Memory B cell (primary cell): ENCODE measurements at regions not wholly inside any gene's neighbourhood (a gene's known extent, or its start where the extent isn't known, plus 50 kb on each side); places are given as distances from the start of the nearest gene placed in this dataset.

Experiments used
- ATAC-seq: fragments of 150-1000 bp; cut with Tn5 transposase; 2 replicates; pipeline ENCODE4 v1.10.0; 2021; ENCODE audit warnings: low read depth, mild to moderate bottlenecking, moderate library complexity
- DNase-seq, 2 donors: peaks; one replicate each; pipeline ENCODE4 v3.0.0; 2022; ENCODE audit warnings: low spot score in 2 of 2
- H3K27ac Mint-ChIP-seq: one replicate; pipeline ENCODE4 v1.8.0; 2022; ENCODE audit warnings: mild to moderate bottlenecking, moderate library complexity, mixed read lengths
- H3K27me3 Mint-ChIP-seq: one replicate; pipeline ENCODE4 v1.8.0; 2022; ENCODE audit warnings: mixed read lengths
- H3K36me3 Mint-ChIP-seq: one replicate; pipeline ENCODE4 v1.8.0; 2022; ENCODE audit warnings: mild to moderate bottlenecking, mixed read lengths
- H3K4me1 Mint-ChIP-seq: one replicate; pipeline ENCODE4 v1.8.0; 2022; ENCODE audit warnings: mixed read lengths
- H3K4me3 Mint-ChIP-seq: one replicate; pipeline ENCODE4 v1.8.0; 2022; ENCODE audit warnings: mild to moderate bottlenecking, moderate library complexity, mixed read lengths
- H3K9me3 Mint-ChIP-seq: one replicate; pipeline ENCODE4 v1.8.0; 2022; ENCODE audit warnings: mixed read lengths

DNA sequence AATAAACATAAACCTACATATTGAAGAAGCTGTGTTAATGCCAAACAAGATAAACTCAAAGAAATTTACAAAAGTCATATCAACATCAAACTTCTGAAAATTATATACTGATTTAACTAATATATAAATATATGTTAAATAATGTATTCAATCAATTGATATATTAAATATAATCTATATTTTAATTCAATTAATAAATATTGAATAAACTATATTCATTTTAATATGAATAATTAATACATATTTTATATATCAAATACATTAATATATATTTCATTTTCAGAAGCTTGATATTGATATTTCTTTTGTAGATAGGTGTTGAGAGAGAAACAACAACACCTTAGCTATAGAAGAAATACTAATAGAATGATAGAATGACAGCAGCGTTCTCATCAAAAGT lies 768.1 kb downstream of the MECOM start:
- no peak for ATAC-seq
- DNase-seq = no peak
- peaks cover 11% of the 10 kb centered on the region for H3K9me3 Mint-ChIP-seq
- H3K36me3 Mint-ChIP-seq = no peaks in the 10 kb centered on the region
- no peaks in the 10 kb centered on the region for H3K4me1 Mint-ChIP-seq
- H3K27me3 Mint-ChIP-seq = no peaks in the 10 kb centered on the region
- no peak overlapping the region for H3K27ac Mint-ChIP-seq
- H3K4me3 Mint-ChIP-seq = no peak overlapping the region

- Mint-ChIP-seq H3K9me3 (peaks cover 11% of the 10 kb centered on the region), H3K4me3 (no peak overlapping the region), H3K4me1 (no peaks in the 10 kb centered on the region), H3K27ac (no peak overlapping the region), H3K27me3 (no peaks in the 10 kb centered on the region), H3K36me3 (no peaks in the 10 kb centered on the region)
- ATAC-seq (no peak), DNase-seq (no peak)
Measured at GRCh38 chr3:168894214-168894613, 769.3 kb downstream of the MECOM start.

DNA sequence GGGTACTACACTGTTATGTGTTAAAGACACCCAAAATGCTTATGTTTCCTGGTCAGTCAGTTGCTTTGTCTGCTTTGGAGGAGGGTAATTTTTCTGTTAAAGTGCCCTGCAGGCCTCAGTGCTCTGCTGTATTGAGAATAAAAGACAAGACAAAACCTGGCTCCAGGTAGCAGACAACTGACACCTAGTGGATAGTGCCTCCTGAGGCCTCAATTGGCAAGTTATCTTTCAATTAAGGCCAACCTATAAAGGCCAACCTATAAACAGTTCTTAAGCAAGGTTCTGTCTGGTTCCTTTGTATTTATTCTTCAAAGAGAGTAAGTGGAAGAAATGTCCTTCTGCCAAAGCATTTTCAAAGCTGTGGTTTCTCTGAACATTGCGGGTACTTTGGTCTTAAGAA lies 773.8 kb downstream of the MECOM start:
- H3K27ac Mint-ChIP-seq = no peak overlapping the region
- no peaks in the 10 kb centered on the region for H3K27me3 Mint-ChIP-seq
- no peaks in the 10 kb centered on the region for H3K36me3 Mint-ChIP-seq
- no peak for DNase-seq
- H3K4me1 Mint-ChIP-seq = no peaks in the 10 kb centered on the region
- H3K4me3 Mint-ChIP-seq = no peak overlapping the region
- peaks cover 5% of the 10 kb centered on the region for H3K9me3 Mint-ChIP-seq
- no peak for ATAC-seq

- Mint-ChIP-seq H3K27me3 (no peaks in the 10 kb centered on the region), H3K36me3 (no peaks in the 10 kb centered on the region), H3K4me3 (no peak overlapping the region), H3K9me3 (peaks cover 1% of the 10 kb centered on the region), H3K27ac (no peak overlapping the region), H3K4me1 (no peaks in the 10 kb centered on the region)
- ATAC-seq (no peak), DNase-seq (no peak)
Measured at GRCh38 chr3:168888781-168889180, 774.7 kb downstream of the MECOM start.

DNA sequence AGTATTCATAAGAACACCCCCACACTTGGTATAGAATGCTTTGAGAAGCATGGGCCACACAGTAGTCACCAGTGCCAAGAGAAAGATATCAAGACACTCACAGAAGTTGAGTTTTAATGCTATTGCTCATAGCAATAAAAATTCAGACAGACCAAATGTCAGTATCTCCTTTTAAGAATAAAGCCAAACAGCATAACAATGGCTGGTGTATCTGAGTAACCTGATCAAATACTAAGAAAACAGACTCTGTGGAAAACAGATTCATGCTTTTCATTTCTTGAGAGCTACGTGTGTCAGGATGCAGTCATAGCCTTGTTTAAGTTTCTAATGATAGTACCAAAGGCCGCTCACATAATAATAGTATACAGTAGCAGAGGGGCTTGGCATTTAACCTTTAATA lies 778.5 kb downstream of the MECOM start:
- DNase-seq (no peak), ATAC-seq (no peak)
- no peak overlapping the region for H3K27ac Mint-ChIP-seq
- no peaks in the 10 kb centered on the region for H3K4me1 Mint-ChIP-seq
- no peaks in the 10 kb centered on the region for H3K27me3 Mint-ChIP-seq
- peaks cover 1% of the 10 kb centered on the region for H3K9me3 Mint-ChIP-seq
- no peaks in the 10 kb centered on the region for H3K36me3 Mint-ChIP-seq
- no peak overlapping the region for H3K4me3 Mint-ChIP-seq

DNA sequence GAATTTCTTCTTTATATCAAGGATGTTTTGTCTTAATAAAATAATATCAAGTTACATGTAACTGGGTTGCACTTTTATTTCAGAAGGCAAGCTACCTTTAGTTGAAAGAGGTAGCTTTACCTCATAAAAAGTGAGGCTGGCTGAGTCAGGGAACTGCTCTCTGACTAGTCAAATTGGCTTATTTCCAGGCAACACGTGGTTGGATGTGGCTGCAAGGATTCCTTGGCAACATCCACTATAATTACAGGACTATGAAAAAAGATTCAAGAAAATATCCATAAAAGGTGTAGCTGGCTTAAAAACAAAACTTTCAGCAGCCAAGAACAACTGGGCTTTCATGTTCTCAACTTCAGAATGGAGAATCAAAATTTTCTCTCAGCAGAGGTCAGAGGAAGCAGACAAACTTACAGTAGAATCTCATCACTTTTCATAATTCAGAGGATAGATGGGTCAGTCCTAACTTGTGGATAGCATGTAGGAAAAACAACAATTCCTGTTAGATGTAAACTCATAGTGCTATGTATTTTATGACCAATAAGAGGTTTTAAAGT lies 779.1 kb downstream of the MECOM start:
- Mint-ChIP-seq H3K9me3 (peaks cover 1% of the 10 kb centered on the region), H3K36me3 (no peaks in the 10 kb centered on the region), H3K27me3 (no peaks in the 10 kb centered on the region), H3K4me1 (no peaks in the 10 kb centered on the region), H3K4me3 (no peak overlapping the region), H3K27ac (no peak overlapping the region)
- DNase-seq (no peak), ATAC-seq (no peak)

DNA sequence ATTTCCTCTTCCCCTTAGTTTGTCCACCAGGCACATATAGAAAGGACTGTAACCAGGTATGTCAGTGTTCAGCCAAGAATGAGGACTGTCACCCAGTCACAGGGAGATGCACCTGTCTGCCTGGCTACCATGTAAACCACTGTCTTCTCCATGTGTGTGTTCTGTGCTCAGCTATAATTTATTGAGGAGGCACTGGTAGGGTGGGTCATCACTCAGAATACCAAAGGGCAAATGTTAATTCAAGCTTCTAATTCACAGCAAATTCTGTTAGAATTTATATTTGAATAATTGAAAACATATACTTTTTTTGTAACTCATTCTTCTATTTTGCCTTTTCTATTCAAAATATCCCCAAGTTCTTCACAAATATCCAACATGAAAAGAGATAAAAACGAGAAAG lies 780.4 kb downstream of the MECOM start:
- H3K27ac Mint-ChIP-seq = no peak overlapping the region

DNA sequence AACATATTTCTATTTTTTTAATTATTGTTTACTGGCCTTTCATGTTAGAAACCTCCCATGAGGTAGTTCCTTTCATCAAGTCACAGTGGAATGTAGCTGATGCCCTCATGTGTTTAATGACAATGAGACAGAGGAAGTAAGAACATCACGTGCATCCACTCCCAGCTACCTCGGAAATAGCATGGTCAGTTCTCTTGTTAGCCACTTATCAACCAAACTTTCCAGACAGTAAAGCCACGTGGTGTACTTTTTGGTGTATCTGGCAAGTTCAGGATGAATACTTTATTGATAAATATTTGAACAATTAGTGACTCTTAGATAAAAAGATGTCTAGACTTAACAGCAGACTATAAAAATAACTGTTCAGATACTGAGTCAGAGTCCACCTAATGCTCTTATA lies 781.7 kb downstream of the MECOM start:
- Mint-ChIP-seq H3K9me3 (no peaks in the 10 kb centered on the region), H3K36me3 (no peaks in the 10 kb centered on the region), H3K4me1 (no peaks in the 10 kb centered on the region), H3K4me3 (no peak overlapping the region), H3K27ac (no peak overlapping the region), H3K27me3 (no peaks in the 10 kb centered on the region)
- DNase-seq = no peak
- ATAC-seq = no peak

More for the DNA sequence above, 780.4 kb downstream of the MECOM start:
- no peak for ATAC-seq
- Mint-ChIP-seq H3K27me3 (no peaks in the 10 kb centered on the region), H3K36me3 (no peaks in the 10 kb centered on the region), H3K4me1 (no peaks in the 10 kb centered on the region), H3K9me3 (no peaks in the 10 kb centered on the region), H3K4me3 (no peak overlapping the region)
- DNase-seq = no peak

GRCh38 chr3:168878655-168879054 lies 782.9 kb upstream of the GOLIM4 start:
- H3K36me3 Mint-ChIP-seq = no peaks in the 10 kb centered on the region
- H3K4me3 Mint-ChIP-seq = no peak overlapping the region
- no peak for ATAC-seq
- H3K27me3 Mint-ChIP-seq = no peaks in the 10 kb centered on the region
- no peaks in the 10 kb centered on the region for H3K9me3 Mint-ChIP-seq
- no peaks in the 10 kb centered on the region for H3K4me1 Mint-ChIP-seq
- no peak overlapping the region for H3K27ac Mint-ChIP-seq
- DNase-seq = no peak

- DNase-seq (no peak), ATAC-seq (no peak)
- Mint-ChIP-seq H3K36me3 (no peaks in the 10 kb centered on the region), H3K27ac (no peak overlapping the region), H3K4me1 (no peaks in the 10 kb centered on the region), H3K9me3 (no peaks in the 10 kb centered on the region), H3K4me3 (no peak overlapping the region), H3K27me3 (no peaks in the 10 kb centered on the region)
Measured at GRCh38 chr3:168877899-168878298, 782.2 kb upstream of the GOLIM4 start.

DNA sequence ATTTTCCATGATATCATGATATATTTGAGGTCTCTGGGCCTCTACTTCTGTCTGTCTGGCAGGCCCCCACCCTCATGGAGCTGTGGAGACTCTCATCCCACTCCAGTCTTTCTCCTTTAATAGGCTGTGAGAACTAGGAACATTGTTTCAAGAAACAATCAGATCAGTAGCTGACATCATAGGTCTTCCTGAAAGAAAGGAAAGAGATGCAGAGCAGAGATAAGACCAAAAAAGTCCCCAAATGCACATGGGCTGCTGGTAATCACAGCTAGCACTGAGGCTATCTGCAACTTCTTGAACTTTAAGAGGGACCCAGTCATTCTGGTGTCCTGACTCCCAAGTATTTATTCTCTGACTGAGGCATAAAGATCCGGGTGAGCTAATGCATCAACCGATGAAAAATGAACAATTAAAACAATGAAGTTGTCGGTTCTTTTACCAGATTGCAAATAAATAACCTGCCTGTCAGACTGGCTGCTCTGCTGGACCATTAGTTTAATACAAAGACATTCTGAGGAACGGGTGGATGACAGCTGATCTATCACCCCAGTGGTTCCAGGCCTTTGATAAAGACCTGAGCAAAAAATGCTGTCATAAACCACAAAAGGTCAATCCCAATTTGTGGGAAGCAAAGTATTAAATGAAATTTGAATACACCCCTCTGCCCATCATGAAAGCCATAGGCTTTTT lies 780.8 kb upstream of the GOLIM4 start:
- H3K27ac Mint-ChIP-seq = no peak overlapping the region

DNA sequence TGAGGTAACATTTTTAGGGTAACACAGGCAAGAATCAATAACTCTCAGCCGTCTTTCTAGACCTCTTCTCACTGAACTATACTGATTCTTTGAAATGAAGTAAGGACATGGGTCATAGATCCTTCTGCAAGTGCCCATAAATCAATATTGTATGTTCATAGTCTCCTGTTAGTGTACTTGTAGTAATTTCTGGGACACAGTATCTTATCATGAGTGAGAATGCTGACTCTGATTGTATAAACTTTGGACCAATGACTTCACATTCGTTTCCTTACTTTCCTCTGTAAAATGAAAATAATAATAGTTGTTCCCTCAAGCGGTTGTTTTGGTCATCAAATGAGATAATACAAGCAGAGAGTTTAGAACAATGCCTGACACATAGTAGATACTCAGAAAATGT lies 777.1 kb upstream of the GOLIM4 start:
- no peaks in the 10 kb centered on the region for H3K9me3 Mint-ChIP-seq
- H3K4me3 Mint-ChIP-seq = no peak overlapping the region
- H3K36me3 Mint-ChIP-seq = no peaks in the 10 kb centered on the region
- no peaks in the 10 kb centered on the region for H3K4me1 Mint-ChIP-seq
- no peak for DNase-seq
- no peak for ATAC-seq
- no peaks in the 10 kb centered on the region for H3K27me3 Mint-ChIP-seq
- no peak overlapping the region for H3K27ac Mint-ChIP-seq

More for the DNA sequence above, 780.8 kb upstream of the GOLIM4 start:
- H3K4me1 Mint-ChIP-seq = no peaks in the 10 kb centered on the region
- ATAC-seq (no peak), DNase-seq (no peak)
- no peak overlapping the region for H3K4me3 Mint-ChIP-seq
- no peaks in the 10 kb centered on the region for H3K36me3 Mint-ChIP-seq
- H3K27me3 Mint-ChIP-seq = no peaks in the 10 kb centered on the region
- H3K9me3 Mint-ChIP-seq = no peaks in the 10 kb centered on the region

DNA sequence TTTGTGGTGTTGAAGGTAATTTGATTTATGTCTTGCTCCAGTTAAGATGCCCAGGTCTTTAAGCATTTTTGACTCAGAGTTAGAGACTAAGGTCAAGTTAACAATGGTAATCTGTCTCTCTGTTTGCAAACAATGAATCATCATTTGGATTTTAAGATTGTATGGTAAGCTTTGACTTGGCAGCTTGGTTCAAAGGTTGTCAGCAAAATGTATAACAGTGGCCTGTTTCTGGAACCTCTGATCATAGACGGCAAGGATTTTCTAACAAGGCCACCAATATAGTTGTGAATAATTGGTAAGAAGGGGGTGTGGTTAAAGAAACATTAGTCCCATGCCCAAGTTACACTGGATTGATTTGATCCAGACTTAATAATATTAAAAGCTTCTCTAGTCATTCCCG lies 775.2 kb upstream of the GOLIM4 start:
- Mint-ChIP-seq H3K27ac (no peak overlapping the region), H3K4me1 (no peaks in the 10 kb centered on the region), H3K27me3 (no peaks in the 10 kb centered on the region), H3K4me3 (no peak overlapping the region), H3K9me3 (no peaks in the 10 kb centered on the region), H3K36me3 (no peaks in the 10 kb centered on the region)
- DNase-seq (no peak), ATAC-seq (no peak)

GRCh38 chr3:168865022-168865551 lies 769.4 kb upstream of the GOLIM4 start:
- no peaks in the 10 kb centered on the region for H3K36me3 Mint-ChIP-seq
- no peak overlapping the region for H3K27ac Mint-ChIP-seq
- no peak for DNase-seq
- no peaks in the 10 kb centered on the region for H3K9me3 Mint-ChIP-seq
- no peaks in the 10 kb centered on the region for H3K4me1 Mint-ChIP-seq
- no peaks in the 10 kb centered on the region for H3K27me3 Mint-ChIP-seq
- H3K4me3 Mint-ChIP-seq = no peak overlapping the region
- ATAC-seq = no peak
